ENCODE measurements at regions not wholly inside any gene's neighbourhood (a gene's known extent, or its start where the extent isn't known, plus 50 kb on each side); places are given as distances from the start of the nearest gene placed in this dataset.
"Not testable (repeated sequence)": the region's sequence is repeated elsewhere in the genome, so short reads cannot be mapped to it uniquely, and the experiment has no call there.

- no peak for DNase-seq (ENCODE audit: low read depth, low spot score)
These were observed 1395.7 kb upstream of the EYS start for GRCh38 chr6:67102743-67103142.

GRCh38 chr6:67095618-67096226 lies 1388.7 kb upstream of the EYS start:
- DNase-seq (ENCODE audit: low read depth, low spot score) = not testable (repeated sequence)

DNA sequence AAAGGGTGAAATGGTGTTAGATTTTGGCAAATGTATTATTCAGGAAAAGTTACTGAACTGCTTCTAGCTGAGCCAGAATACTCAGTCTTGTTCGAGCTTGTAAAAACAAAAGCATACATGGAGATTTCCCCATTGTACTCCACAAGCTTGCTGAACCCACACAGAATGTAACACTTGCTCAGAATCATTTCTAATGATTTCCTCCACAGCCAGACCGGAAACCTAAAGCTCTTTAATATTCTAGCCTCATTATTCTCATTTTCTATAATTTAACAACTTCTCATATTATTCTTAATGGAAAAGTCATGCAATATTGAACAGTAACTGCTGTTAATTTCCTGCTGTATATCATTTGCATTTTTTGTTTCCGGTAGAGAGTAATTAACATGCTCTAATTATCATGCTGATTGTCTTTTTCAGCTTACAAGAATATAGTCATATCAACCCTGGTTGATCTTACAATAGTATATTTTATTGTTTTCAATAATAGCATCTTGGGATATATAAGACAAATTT lies 1387.5 kb upstream of the EYS start:
- DNase-seq (ENCODE audit: low read depth, low spot score) = no peak

- DNase-seq (ENCODE audit: low read depth, low spot score) = no peak
These were observed 1366.9 kb upstream of the EYS start for GRCh38 chr6:67073938-67074337.

- no peak for DNase-seq (ENCODE audit: low read depth, low spot score)
These were observed 1361.8 kb upstream of the EYS start for GRCh38 chr6:67068781-67069180.

DNA sequence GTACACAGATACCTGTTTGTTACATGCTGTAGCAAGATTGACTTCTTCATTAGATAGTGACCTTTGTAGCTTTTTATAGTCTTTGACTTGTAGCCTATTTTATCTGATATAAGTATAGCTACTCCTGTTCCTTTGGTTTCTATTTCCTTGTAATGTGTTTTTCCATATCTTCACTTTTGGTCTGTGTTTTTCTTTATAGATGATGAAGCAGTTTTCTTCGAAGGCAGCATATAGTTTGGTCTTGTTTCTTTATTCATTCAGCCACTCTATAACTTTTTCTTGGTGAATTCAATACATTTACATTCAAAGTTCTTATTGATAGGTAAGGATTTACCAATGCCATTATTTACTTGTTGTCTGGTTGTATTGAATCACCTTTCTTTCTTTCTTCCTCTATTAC lies 1357.3 kb upstream of the EYS start:
- no peak for DNase-seq (ENCODE audit: low read depth, low spot score)

GRCh38 chr6:67047996-67048395 lies 1341.0 kb upstream of the EYS start:
- no peak for DNase-seq (ENCODE audit: low read depth, low spot score)

GRCh38 chr6:67045076-67045475 lies 1338.0 kb upstream of the EYS start:
- no peak for DNase-seq (ENCODE audit: low read depth, low spot score)

DNA sequence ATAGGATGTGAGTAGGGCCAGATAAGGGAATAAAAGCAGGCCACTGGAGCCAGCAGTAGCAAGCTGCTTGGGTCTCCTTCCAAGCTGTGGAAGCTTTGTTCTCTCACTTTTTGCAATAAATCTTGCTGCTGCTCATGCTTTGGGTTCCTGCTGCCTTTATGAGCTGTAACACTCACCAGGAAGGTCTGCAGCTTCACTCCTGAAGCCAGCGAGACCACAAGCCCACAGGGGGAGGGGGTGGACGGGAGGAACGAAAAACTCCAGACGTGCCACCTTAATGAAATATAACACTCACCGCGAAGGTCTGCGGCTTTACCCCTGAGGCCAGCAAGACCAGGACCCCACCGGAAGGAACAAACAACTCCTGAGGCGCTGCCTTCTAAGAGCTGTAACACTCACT lies 1324.4 kb upstream of the EYS start:
- DNase-seq (ENCODE audit: low read depth, low spot score) = no peak

DNA sequence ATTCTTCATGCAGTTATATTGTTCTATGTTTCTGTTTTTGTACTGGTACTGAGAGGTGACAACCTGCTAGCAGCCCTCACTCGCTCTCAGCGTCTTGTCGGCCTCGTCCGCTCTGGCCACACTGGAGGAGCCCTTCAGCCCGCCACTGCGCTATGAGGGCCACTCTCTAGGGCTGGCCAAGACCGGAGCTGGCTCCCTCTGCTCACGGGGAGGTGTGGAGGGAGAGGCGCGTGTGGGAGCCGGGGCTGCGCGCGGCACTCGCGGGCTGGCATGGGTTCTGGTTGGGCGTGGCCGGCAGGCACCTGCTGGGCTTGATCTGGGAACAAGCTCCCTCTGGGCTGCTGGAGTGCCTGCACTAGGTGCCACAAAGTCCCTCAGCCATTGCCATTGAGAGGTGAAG lies 1323.8 kb upstream of the EYS start:
- DNase-seq (ENCODE audit: low read depth, low spot score) = no peak

DNA sequence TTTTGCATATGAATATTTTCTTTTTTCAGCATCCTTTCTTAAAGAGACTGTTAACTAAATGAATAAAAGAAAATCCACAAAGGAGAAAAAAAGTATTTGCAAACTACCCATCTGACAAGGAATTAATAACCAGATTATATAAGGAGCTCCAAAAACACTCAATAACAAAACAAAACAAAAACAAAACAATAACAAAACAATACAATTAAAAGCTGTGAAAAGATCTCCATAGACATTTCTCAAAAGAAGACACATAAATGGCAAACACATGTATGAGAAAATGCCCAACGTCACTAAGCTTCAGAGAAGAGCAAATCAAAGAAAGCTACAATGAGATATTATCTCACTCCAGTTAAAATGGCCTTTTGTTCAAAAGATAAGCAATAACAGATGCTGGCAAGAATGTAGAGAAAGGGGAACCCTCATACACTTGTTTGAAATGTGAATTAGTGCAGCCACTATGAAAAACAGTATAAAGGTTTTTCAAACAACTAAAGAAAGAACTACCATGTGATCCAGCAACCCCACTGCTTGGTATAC lies 1310.0 kb upstream of the EYS start:
- no peak for DNase-seq (ENCODE audit: low read depth, low spot score)

- DNase-seq (ENCODE audit: low read depth, low spot score) = no peak
These were observed 1304.4 kb upstream of the EYS start for GRCh38 chr6:67011441-67011840.

DNA sequence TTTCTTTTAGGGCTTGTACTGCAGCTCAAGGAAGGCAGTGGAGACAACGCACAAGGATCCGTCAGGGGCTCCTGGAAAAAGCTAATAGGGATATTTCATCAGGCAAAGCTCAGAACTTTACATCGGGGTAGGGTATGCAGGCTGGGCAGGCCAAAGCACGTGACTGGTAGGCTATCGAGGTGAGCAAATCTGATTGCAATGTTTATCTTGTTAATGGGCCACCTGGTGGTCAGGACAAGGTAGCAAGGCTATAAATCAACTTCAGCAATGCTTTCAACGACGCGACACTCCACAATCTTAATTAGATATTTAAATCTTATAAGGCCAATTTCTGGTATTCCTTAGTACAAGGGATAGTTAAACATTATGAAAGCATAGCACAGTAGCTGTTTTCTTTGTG lies 1302.8 kb upstream of the EYS start:
- DNase-seq (ENCODE audit: low read depth, low spot score) = no peak

DNA sequence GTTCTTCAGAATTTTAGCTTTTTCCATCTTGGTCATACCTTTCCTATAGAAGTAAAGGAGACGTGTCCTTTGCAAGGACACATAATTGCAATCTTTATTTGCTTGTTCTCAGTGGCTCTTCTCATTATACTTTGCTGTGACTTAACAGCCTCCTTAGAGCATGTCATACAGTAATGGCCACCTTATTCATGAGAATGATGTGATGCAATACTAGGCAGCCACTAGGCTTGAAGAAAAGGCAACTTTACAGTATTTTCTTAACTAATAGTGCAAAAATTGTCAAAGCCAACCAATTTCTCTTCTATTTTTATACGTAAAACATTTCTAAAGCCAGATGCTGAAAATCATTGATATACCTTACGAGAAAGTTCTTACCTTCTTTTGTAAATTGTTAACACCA lies 1296.8 kb upstream of the EYS start:
- DNase-seq (ENCODE audit: low read depth, low spot score) = no peak

GRCh38 chr6:67000121-67000520 lies 1293.1 kb upstream of the EYS start:
- no peak for DNase-seq (ENCODE audit: low read depth, low spot score)

DNA sequence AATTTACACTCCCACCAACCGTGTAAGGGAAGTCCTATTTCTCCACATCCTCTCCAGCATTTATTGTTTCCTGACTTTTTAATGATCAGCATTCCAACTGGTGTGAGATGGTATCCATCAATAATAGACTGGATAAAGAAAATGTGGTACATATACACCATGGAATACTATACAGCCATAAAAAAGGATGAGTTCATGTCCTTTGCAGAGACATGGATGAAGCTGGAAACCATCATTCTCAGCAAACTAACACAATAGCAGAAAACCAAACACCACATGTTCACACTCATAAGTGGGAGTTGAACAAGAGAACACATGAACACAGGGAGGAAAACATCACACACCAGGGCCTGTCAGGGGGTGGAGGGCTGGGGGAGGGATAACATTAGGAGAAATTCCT lies 1290.6 kb upstream of the EYS start:
- DNase-seq (ENCODE audit: low read depth, low spot score) = not testable (repeated sequence)

DNA sequence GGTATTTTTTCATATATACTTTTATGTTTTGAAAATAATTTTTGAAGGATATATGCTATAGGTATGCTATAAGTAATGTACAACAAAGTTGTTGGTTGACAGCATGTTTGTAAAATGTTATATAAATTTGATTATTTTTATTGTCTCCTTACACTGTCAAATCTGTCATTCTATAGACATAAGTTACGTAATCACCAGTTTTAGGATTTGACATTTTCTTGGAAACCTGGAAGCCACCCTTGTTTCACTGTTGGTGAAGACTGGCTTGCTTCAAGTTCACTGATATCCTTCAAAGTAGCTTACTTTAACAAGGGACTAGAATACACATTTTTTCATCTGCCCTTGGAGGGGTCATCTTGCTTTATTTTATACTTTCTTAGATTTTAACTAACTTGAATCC lies 1288.6 kb upstream of the EYS start:
- DNase-seq (ENCODE audit: low read depth, low spot score) = no peak

- not testable (repeated sequence) for DNase-seq (ENCODE audit: low read depth, low spot score)
These were observed 1286.7 kb upstream of the EYS start for GRCh38 chr6:66993708-66994107.

DNA sequence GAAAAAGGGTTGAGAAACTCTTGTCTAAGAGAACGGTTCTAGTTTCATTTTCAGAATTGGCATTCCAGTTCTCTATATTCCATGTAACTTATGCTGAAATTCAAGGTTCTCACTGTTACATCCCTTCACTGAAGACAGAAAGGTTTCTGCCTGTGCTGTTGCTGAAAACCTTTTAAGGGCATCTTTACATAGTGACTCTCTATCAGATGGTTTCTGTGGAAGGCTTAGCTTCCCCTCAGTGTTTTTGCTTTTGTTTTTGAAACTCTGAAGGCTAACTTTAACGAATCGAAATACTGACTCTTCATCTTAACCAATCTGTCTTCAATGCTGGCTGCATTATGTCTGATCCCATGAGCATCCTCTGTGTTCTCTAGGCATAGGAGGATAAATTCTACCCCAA lies 1286.2 kb upstream of the EYS start:
- no peak for DNase-seq (ENCODE audit: low read depth, low spot score)

DNA sequence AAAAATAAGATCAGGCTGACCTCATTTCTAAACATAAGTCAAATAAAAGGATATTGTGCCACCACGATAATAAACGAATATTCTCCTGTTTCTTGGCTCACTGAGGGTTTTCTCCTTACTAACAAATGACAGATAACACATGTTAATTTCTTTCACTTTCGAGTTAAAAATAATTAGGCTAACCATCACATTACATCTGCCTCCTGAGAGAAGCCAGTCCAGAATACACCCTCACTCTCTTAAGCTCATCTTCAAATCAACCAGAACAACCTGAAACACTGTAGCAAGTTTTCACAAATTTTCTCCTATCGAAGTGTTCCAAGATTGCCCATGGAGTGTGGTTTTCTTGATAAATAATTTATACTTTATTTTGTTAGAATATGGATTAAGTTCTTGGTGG lies 1285.6 kb upstream of the EYS start:
- DNase-seq (ENCODE audit: low read depth, low spot score) = no peak

- no peak for DNase-seq (ENCODE audit: low read depth, low spot score)
These were observed 1279.9 kb upstream of the EYS start for GRCh38 chr6:66986940-66987339.

- no peak for DNase-seq (ENCODE audit: low read depth, low spot score)
These were observed 1278.8 kb upstream of the EYS start for GRCh38 chr6:66985816-66986215.

- no peak for DNase-seq (ENCODE audit: low read depth, low spot score)
These were observed 1263.3 kb upstream of the EYS start for GRCh38 chr6:66970373-66970772.

GRCh38 chr6:66965227-66965626 lies 1258.2 kb upstream of the EYS start:
- DNase-seq (ENCODE audit: low read depth, low spot score) = no peak
